ENCODE measurements at regions not wholly inside any gene's neighbourhood (a gene's known extent, or its start where the extent isn't known, plus 50 kb on each side); places are given as distances from the start of the nearest gene placed in this dataset.
"Not testable (repeated sequence)": the region's sequence is repeated elsewhere in the genome, so short reads cannot be mapped to it uniquely, and the experiment has no call there.

DNA sequence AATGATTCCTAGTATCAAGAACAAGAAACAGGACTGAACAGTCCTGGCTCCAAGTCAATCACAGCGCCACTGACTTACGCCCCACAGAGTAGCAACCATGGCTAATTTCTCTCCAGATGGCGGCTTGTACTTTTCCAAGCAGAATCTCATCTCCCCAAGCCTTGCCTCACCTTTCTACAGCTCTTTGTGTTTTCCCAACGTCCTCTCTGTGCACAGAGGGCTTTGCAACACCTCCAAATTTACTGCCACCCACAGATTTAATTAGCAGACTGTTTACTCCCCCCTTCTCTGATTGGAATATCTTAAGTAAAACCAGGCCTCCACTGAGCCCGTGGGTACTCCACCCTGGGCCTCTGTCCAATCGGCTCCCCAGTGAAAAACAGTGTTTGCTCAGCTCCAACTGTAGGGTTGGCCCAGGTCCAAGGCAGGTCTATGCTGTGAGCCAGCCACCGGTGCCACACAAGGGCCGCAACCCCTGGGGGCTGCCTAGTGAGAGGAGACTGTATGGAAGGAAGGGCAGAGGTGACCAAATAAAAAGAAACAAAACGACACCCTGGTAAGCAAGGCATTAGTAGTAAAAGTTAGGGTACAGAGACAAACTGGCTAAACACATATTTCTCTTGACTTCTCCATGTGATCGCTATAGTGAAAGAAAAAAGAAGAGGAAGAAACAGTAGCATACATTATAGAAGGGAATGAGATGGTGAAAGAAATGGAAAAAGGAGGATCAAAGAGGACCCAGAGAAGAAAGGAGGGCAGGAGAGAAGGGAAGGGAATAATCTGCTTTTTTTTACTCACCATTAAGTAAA lies 128.4 kb upstream of the SOD1 start:
- DNase-seq, result peak; percentile 99

DNA sequence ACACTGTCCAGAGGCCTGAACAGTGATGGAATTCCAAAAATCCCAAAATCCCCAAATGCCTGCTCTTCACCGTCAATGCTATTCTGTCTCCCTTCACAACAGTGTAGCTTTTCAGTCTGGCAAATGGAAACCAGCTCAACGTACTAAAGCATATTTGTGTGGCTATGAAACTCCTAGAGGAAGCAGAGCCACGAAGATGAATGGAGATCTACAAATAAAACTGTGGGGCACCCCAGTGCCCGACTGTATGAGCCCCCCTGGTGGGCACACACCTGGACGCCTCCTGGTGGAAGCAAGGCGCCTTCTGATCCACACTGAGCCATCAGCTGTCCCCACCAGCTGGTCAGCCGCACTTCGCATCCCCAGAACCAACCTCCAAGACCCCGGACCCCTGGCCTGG lies 129.1 kb upstream of the SOD1 start:
- peak; percentile 86 for DNase-seq

DNA sequence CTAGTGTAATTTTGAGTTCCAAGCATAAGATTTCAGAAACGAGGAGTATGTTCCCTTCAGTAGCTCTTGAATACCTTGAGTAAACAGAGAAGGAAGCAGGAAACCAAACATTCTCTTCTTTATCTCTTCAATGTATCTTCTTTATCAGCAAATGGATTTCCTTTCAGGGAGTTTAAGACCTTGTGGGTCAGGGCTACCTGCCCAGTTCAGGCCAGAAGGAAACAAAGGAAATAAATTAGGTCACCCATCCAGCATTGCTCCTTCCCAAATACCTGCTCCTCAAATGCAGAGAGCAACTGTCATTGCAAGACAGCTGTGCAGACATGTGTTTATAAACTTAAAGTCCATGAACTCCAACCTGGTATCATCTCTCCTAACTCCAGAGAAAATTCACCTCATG lies 130.1 kb upstream of the SOD1 start:
- DNase-seq, result no peak

DNA sequence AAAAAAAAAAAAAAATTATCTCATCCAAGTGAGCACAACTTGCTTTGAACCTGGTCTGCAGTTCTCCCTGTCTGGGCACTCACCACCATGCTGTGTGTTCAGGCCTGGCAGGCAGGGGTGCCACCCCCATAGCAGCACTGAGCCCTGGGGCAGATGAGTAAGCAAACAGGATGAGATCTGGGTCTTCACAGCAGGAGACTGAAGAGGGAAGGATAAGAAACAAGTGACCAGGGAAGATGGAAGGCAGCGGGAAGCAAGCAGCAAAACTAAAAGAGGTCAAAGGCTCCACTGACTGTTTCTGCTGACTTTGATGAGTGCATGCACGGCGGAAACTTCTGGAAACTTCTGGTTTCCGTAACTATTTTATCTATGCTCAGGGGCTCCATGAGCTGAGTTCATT lies 133.5 kb upstream of the SOD1 start:
- DNase-seq, result no peak

DNA sequence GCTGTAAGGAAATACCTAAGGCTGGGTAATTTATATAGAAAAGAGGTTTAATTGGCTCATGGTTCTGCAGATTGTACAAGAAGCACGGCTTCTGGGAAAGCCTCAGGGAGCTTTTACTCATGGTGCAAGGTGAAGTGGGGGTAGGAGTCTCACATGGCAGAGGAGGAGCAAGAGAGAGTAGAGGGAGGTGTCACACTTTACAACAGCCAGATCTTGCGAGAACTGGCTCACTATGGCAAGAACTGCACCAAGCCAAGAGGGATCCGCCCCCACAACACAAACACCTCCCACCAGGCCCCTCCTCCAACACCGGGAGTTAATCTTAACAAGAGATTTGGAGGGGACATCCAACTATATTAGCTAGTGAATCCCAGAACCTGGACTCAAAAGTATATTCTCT lies 135.4 kb upstream of the SOD1 start:
- DNase-seq, result no peak

DNA sequence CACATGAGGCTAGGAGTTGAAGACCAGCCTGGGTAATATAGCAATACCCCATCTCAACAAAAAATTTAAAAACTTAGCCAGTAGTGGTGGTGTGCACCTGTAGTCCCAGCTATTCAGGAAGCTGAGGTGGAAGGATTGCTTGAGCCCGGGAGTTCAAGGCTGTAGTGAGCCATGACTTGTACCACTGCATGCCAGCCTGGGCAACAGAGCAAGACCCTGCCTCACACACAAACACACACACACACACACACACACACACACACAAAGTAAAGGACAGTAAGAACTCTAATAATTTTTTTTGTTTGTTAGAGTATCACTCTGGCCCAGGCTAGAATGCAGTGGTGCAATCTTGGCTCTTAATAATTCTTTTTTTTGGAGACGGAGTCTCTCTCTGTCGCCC lies 138.0 kb upstream of the SOD1 start:
- no peak for DNase-seq

DNA sequence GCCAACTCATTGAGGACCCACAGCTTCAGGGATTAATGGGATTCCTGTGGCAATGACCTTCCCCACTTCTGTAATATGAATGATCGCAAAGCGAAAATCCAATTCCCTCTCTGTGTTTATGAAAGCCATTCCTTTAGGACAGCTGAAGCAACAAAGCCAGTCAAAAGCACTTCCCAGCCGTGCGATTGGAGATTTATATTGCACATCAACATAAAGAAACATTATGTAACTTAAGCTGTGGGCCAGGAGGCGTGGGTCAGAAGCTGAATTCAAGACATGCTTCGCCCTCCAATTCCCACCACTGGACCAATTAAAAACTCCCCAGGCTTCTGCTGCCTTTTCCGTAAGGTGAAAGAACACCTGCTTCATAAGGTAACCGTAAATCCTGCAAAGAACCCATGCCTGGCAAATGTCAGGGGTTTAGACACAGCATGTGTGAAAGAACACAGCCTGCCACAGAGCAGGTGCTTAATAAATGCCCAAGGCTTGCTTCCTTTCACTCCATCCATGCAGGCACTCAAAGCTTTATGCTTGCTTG lies 138.9 kb upstream of the SOD1 start:
- DNase-seq, result peak; percentile 68

DNA sequence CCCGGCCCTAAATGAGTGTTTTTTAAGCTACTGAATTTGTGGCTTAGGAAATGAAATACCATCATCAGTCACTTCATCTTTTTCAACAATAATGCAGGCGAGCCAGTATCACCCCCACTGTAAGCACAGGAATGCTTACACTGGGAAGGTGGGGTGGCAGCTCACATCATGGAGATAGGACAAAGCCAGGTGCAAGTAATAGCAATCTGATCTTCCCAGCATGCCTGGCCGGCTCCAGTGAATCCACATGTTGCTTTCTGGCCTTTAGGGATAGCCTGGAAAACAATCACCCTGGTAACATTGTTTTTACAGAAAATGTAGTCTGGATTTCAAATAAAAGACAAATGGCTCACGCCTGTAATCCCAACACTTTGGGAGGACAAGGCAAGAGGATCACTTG lies 140.9 kb upstream of the SOD1 start:
- no peak for DNase-seq

DNA sequence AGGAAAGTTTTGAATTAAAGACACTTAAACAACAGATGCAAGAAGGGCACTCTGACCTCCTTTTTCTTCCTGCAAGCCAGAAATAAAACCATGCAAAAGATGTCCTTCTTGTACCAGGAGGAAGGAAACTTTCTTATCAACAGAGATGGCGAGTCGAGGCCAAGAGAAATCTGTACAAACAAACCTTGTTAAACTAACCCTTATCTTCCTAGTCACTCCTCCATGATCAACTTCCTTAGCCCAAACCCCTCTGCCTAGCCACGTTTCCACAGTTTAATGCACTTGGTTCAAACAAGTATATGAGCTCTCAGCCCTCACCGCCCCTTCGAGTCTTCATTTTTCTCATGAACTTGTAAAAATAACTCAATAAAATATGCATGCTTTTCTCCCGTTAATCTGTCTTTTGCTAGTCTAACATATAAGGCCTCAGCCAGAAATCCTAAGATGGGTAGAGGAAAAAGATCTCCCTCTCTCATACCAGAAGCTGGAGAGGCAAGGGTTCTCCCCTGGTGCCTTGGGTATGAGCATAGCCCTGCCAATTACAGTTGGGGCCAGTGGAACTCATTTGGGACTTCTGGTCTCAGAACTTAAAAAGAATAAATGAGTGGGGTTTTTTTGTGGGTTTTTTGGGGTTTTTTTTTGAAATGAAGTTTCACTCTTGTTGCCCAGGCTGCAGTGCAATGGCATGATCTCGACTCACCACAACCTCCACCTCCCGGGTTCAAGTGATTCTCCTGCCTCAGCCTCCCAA lies 141.7 kb upstream of the SOD1 start:
- no peak for DNase-seq

DNA sequence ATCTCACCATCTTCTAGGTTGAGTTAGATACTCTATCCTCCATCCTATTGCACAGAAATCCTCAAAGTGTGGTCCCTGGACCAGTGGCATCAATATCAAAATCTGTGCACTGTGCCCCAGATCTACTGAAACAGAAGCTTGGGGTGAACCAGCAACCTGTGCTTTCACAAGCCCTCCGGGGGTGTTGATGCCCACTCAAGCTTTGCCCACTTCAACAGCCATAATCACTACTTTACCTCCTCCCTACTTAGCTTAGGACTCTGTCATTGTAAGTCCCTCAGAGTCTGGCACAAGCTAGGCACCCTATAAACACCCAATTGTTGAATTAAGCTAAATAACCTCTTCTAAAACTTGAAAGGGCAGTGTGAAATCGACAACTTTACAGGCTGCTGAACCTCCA lies 144.2 kb upstream of the SOD1 start:
- no peak for DNase-seq

DNA sequence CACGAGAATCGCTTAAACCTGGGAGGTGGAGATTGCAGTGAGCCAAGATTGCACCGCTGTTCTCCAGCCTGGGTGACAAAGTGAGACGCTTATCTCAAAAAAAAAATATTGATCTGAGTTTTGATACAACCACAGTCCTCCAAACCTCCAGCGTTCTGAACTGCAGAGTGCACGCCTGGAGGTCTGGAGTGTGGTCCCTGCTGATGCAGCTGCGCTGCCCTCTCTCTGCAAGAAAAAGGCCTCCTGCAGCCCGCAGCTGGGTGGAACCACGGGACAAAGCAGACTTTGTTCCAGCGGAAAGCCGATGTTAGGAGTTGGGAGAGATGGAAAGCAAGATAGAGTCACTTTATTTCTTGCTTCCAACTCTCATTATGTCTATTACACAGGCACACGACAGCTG lies 144.9 kb upstream of the SOD1 start:
- DNase-seq, result no peak

DNA sequence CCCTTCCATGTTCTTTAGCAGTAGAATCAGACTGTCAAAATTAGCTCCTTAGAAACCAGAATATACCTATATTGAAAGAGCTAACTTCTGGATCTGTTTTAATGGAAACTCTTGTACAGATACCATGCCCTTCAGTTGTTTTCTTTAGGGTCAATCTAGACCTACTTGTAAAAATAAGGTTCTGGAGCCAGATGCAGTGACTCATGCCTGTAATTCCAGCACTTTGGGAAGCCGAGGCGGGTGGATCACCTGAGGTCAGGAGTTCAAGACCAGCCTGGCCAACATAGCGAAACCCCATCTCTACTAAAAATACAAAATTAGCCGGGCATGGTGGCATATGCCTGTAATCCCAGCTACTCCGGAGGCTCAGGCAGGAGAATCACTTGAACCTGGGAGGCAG lies 146.0 kb upstream of the SOD1 start:
- DNase-seq, result not testable (repeated sequence)

DNA sequence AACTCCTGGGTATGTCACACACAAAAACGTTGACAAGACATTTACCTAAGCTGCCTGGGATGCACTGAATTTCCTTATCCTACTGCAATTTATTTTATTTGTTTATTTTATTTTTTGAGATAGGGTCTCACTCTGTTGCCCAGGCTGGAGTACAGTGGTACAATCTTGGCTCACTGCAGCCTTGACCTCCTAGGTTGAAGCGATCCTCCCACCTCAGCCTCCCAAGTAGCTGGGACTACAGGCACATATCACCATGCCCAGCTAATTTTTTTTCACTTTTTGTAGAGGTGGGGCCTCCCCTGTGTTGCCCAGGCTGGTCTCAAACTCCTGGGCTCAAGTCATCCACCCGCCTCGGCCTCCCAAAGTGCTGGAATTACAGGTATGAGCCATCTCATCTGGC lies 147.5 kb upstream of the SOD1 start:
- DNase-seq, result not testable (repeated sequence)

DNA sequence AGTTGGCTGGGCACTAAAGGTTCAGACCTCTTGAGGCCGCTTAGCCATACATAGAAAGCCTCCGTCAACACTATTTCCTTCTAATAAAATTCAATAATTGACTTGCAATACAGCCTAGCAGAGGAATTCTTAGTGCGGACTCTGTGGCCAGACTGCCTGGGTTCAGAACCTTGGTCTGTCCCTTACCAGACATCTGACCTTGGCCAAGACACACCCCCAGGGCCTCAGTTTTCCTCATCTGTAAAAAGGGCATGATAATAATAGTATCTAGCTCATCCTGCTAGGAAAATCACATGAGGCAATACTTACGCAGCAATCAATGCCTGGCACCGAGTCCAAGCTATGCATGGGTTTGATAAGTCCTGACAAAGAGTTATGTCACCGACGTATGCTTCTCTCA lies 148.2 kb upstream of the SOD1 start:
- DNase-seq, result no peak

DNA sequence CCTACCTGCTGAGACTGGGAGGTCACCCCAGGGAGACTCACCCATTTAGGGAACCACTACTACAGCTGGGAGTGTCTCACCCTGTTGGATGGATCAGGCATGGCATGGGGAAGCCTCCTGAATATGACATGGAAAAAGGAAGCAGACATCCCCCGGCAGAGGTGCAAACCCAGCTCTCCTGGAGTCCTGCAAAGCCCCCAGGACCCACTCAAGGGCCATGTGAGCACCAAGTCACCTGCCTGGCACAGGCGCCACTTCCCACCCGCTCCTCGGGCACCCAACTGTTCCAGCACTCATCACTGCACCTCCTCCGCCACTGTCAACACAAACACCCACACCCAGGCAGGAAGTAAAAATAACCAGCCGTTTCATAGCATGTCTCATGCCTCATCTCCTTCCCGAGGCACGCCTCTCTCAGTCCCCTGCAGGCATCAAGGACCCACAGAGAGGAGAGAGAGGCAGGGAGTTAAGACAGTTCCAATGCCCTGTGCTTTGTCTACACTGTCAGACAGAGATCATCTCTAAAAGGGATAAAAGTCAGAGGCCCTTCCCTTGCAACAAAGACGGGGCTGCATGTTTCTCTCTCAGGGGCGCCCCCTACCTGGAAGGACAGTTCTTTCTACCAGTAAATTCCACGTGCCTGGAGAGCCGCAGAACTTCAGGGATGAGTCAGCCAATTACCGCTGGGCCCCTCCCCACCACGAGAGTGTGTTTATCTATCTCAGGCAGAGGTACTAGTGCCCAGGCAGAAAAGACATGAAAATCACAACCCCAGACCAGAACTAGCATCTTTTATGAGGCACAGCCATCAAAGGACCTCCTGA lies 150.1 kb upstream of the SOD1 start:
- DNase-seq, result no peak

DNA sequence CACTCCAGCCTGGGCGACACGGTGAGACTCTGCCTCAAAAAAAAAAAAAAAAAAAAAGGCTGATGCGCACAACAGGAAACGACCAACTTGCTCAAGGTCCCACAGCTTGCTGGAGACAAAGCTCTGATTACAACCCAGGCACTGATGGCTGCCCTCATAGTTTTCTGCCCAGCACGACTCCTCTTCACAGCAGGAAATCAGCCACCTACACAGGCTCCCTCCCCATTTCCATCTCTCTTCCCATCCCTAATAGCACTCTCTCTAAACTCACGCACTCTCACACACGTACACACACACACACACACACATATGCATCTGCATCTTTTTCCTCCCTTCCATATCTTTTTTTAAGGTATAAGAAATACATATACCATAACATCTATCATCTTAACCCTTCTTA lies 153.5 kb upstream of the SOD1 start:
- no peak for DNase-seq

DNA sequence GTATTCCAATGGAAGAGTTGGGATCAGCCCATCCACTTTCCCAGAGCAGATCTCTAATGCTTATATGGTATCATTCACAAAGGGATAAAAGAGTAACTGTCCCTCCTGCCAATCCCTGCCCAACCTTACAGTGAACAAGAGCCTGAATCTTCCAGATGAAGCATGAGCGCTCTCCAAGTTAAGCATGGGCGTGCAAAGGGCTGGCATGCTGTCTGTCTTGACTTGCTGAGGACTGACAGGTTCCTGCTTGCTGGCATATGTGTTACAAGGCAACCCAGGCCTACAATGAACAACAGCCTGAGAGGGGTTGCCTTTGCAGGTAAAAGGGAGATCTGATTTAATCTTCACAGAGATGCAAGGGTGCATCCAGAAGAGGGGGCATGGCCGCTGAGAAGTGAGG lies 155.6 kb upstream of the SOD1 start:
- DNase-seq, result no peak

DNA sequence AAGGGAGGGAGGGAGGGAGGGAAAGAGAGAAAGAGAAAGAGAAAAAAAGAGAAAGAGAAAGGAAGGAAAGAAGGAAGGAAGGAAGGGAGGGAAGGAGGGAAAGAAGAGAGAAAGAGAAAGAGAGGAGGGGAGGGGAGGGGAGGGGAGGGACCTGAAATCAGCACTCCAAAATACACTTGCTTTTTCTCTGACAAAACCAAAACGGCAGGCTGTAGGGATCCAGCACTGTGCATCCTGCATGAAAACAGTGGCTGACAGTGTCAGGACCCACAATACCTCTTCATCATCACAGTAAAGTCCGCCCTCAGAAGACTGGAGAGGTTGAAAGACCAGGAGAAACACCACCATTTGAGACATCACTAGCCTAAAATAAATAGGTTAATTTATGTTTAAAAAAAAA lies 156.0 kb upstream of the SOD1 start:
- DNase-seq, result no peak

DNA sequence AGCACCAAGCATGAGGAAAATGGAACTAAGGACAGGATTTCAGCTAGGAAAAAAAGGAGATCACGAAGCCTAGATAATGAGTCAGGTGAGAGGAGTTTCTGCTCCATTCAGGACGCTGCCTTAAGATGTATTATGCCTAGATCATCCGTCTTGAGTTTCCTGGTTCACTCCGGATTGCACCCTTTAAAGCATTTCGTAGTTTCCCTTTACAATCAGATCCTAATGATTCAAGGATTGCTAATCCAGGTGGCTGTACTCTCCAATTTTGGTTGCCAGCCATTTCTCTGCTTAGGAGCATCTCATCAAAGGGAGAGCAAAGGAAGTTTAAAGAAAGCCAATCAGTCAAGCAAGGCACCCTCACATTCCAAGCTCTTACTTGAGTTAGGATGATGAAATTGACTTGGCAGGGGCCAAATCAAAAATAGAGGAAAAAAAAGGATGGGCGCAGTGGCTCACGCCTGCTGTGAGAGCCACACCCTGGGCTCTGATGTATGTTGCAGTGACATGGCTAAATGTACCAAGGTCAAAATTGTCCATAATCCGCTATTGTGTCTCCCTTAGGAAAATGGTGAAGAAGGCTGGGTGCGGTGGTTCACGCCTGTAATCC lies 156.9 kb upstream of the SOD1 start:
- DNase-seq, result no peak

DNA sequence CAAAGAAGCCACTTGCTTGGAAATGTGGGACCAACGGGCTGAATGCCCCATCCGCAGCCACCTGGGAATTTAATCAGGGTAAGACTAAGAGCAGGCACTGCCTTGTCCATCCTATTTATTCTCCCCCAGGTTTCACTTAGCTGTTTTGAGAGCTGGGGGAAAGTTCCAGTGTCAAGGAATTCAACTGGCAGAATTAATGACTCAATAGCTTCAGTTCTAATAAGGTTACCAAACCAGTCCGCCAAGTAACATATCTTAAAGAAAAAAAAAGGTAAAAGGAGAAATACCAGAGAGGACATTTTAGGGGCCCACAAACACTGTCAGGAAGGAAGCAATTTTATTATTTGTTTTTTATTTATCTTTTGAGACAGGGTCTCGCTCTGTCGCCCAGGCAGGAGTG lies 157.6 kb upstream of the SOD1 start:
- DNase-seq, result no peak

DNA sequence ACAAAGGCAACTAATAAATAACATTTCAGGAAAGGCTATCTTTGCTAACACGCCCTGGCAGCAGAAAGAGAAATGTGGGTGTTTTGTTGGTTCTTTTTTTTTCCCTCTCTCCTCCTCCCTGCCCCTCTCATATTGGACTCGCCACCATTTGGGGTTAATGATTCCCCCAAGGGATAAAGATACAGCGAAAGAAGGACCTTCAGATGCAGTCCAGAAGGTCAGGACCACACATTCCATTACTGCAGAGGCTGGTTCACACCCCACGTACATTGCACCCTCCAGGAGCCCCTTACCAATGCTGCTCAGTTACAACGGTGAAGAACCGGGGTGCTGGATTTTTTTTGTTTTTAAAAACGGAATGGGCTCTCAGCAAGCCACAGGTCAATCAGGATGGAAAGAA lies 156.9 kb upstream of the TIAM1 start:
- DNase-seq, result no peak

DNA sequence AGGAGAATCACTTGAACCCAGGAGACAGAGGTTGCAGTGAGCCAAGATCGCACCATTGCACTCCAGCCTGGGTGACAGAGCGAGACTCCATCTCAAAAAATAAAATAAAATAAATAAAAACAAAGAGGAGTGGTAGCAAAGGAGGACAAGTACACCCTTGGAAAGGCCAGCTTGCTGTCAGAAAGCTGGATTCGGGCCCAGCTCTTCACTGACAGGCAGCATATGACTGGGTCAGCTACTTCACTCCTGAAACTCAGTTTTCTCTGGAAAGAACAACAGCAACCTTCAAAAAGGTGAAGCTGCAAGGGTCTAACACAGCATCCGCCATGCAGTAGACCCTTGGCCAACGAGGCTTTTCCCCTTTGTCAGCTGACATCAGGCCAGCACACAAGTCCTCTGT lies 156.0 kb upstream of the TIAM1 start:
- no peak for DNase-seq

DNA sequence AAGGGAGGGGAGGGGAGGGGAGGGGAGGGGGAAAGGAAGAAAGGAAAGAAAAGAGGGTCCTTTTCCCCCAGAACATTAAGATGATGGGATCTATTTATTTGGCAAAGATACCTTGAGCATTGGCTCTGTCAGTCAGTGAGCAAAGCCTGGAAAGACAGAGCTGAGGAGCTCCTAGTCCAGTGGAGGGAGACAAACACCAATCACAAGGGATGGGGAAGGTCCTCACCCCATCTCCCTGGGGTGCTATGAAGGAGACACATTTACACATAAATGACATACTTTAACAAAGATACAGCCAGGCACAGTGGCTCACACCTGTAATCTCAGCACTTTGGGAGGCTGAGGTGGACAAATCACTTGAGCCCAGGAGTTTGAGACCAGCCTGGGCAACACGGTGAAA lies 154.9 kb upstream of the TIAM1 start:
- no peak for DNase-seq
